ENCODE measurements at regions not wholly inside any gene's neighbourhood (a gene's known extent, or its start where the extent isn't known, plus 50 kb on each side); places are given as distances from the start of the nearest gene placed in this dataset.
A peak's percentile ranks its signal among the peaks of the same experiment; 100 is the strongest.

GRCh38 chr6:48619771-48620170, 508.8 kb upstream of the PTCHD4 start:
- no peak for TF ChIP-seq CTCF (IDR thresholded peaks at IDR 0.05; ENCODE audit: low read depth, low read length)
- H3K4me3 ChIP-seq (ENCODE audit: low read depth, low read length): no peak overlapping the region
- in situ Hi-C loops (cut with HindIII; ENCODE audit: low sequenced_read_pairs): no loop called here
- DNase-seq (ENCODE audit: low read depth, low spot score): no peak

GRCh38 chr6:48615041-48615440, 504.0 kb upstream of the PTCHD4 start:
- H3K4me3 ChIP-seq (ENCODE audit: low read depth, low read length): no peak overlapping the region
- peak; percentile 46 for DNase-seq (ENCODE audit: low read depth, low spot score)
- TF ChIP-seq CTCF (IDR thresholded peaks at IDR 0.05; ENCODE audit: low read depth, low read length): no peak
- in situ Hi-C loops (cut with HindIII; ENCODE audit: low sequenced_read_pairs): no loop called here

GRCh38 chr6:48614326-48614725, 503.3 kb upstream of the PTCHD4 start:
- no peak for TF ChIP-seq CTCF (IDR thresholded peaks at IDR 0.05; ENCODE audit: low read depth, low read length)
- in situ Hi-C loops (cut with HindIII; ENCODE audit: low sequenced_read_pairs): no loop called here
- no peak overlapping the region for H3K4me3 ChIP-seq (ENCODE audit: low read depth, low read length)
- no peak for DNase-seq (ENCODE audit: low read depth, low spot score)

GRCh38 chr6:48613231-48613949, 502.4 kb upstream of the PTCHD4 start:
- no peak for TF ChIP-seq CTCF (IDR thresholded peaks at IDR 0.05; ENCODE audit: low read depth, low read length)
- in situ Hi-C loops (cut with HindIII; ENCODE audit: low sequenced_read_pairs): no loop called here
- no peak overlapping the region for H3K4me3 ChIP-seq (ENCODE audit: low read depth, low read length)
- DNase-seq (ENCODE audit: low read depth, low spot score): no peak

GRCh38 chr6:48611332-48611731, 500.3 kb upstream of the PTCHD4 start:
- no peak for TF ChIP-seq CTCF (IDR thresholded peaks at IDR 0.05; ENCODE audit: low read depth, low read length)
- in situ Hi-C loops (cut with HindIII; ENCODE audit: low sequenced_read_pairs): no loop called here
- DNase-seq (ENCODE audit: low read depth, low spot score): peak; percentile 69
- H3K4me3 ChIP-seq (ENCODE audit: low read depth, low read length): no peak overlapping the region

- peak; percentile 24 for DNase-seq (ENCODE audit: low read depth, low spot score)
- no peak for TF ChIP-seq CTCF (IDR thresholded peaks at IDR 0.05; ENCODE audit: low read depth, low read length)
- in situ Hi-C loops (cut with HindIII; ENCODE audit: low sequenced_read_pairs): no loop called here
- H3K4me3 ChIP-seq (ENCODE audit: low read depth, low read length): no peak overlapping the region
These were observed 499.8 kb upstream of the PTCHD4 start for GRCh38 chr6:48610846-48611245.

All from astrocyte of the spinal cord (primary cell).